Keratinocyte (primary cell): ENCODE measurements at regions not wholly inside any gene's neighbourhood (a gene's known extent, or its start where the extent isn't known, plus 50 kb on each side); places are given as distances from the start of the nearest gene placed in this dataset.

Source experiments
- DNase-seq: peaks from one replicate; pipeline ENCODE4 v3.0.0-alpha.2; 2011; ENCODE audit warnings: low read depth, missing footprints, low spot score
- FAIRE-seq: peaks from 2 replicates; lab custom pipeline; 2011; peaks lifted over from hg19 to GRCh38; lab: Jason Lieb, UNC
- H2AFZ ChIP-seq: 2 replicates; pipeline ENCODE4 v1.6.0; 2012; ENCODE audit warnings: low read length, control low read depth, inconsistent platforms; ENCODE audit not compliant: control insufficient read depth
- H3K27ac ChIP-seq: 2 replicates; pipeline ENCODE4 v1.5.1; 2011; ENCODE audit warnings: low read length; ENCODE audit not compliant: control insufficient read depth, insufficient read depth
- H3K27me3 ChIP-seq: 3 replicates; pipeline ENCODE4 v1.6.0; 2011; ENCODE audit warnings: low read length; ENCODE audit not compliant: control insufficient read depth, insufficient read depth; ENCODE audit errors: extremely low read depth
- H3K36me3 ChIP-seq, 2 experiments: 2 replicates in 1 of 2; 3 replicates in 1 of 2; pipeline ENCODE4 v1.5.1; 2011; ENCODE audit warnings: low read length in 2 of 2, mild to moderate bottlenecking in 1 of 2; ENCODE audit not compliant: control insufficient read depth in 2 of 2, insufficient read depth in 2 of 2; ENCODE audit errors: extremely low read depth in 1 of 2
- H3K4me1 ChIP-seq: 3 replicates; pipeline ENCODE4 v1.5.1; 2011; ENCODE audit warnings: low read length; ENCODE audit not compliant: control insufficient read depth, insufficient read depth; ENCODE audit errors: extremely low read depth
- H3K4me2 ChIP-seq: 3 replicates; pipeline ENCODE4 v1.6.0; 2011; ENCODE audit warnings: low read depth, low read length; ENCODE audit not compliant: control insufficient read depth, insufficient read depth; ENCODE audit errors: extremely low read depth
- H3K4me3 ChIP-seq, 3 experiments: fragments of 200-600 bp in 1 of 3; sonication (generic) in 1 of 3; 2 replicates in 2 of 3; 3 replicates in 1 of 3; pipeline ENCODE4 v1.5.1; 2011 to 2016; ENCODE audit warnings: low read length in 3 of 3, mild to moderate bottlenecking in 3 of 3, control low read depth in 2 of 3, inconsistent platforms in 1 of 3, low read depth in 1 of 3, mixed read lengths in 1 of 3, mixed run types in 1 of 3, moderate library complexity in 1 of 3; ENCODE audit not compliant: control insufficient read depth in 2 of 3, insufficient read depth in 2 of 3; ENCODE audit errors: extremely low read depth in 1 of 3
- H3K79me2 ChIP-seq: 2 replicates; pipeline ENCODE4 v1.6.0; 2012; ENCODE audit warnings: low read length; ENCODE audit not compliant: control insufficient read depth, insufficient read depth
- H3K9ac ChIP-seq: 3 replicates; pipeline ENCODE4 v1.6.0; 2011; ENCODE audit warnings: low read length; ENCODE audit not compliant: control insufficient read depth, insufficient read depth; ENCODE audit errors: extremely low read depth
- H3K9me1 ChIP-seq: 3 replicates; pipeline ENCODE4 v1.6.0; 2011; ENCODE audit warnings: low read length; ENCODE audit not compliant: control insufficient read depth, insufficient read depth; ENCODE audit errors: extremely low read depth
- H3K9me3 ChIP-seq: 2 replicates; pipeline ENCODE4 v1.5.1; 2012; ENCODE audit warnings: low read depth, low read length; ENCODE audit not compliant: control insufficient read depth
- H4K20me1 ChIP-seq: 3 replicates; pipeline ENCODE4 v1.6.0; 2011; ENCODE audit warnings: low read length; ENCODE audit not compliant: control insufficient read depth, insufficient read depth; ENCODE audit errors: extremely low read depth
- EZH2 ChIP-seq: IDR thresholded peaks from one replicate; pipeline ENCODE4 v1.6.1; 2012; ENCODE audit warnings: inconsistent platforms, mild to moderate bottlenecking, low read length, moderate library complexity
- dilution Hi-C: fragments of 300-500 bp; cut with MboI; formaldehyde crosslinking; loops from one replicate; pipeline ENCODE4 v1.7.0; 2020; ENCODE audit warnings: low sequenced_read_pairs; ENCODE audit not compliant: extremely low pct_ligation_motif_present
- TF ChIP-seq, protein P1 (sequence below), 3 experiments: IDR thresholded peaks in 1 of 3; conservative IDR thresholded peaks in 1 of 3; optimal IDR thresholded peaks in 1 of 3; 2 replicates in 2 of 3; 3 replicates in 1 of 3; pipeline versions ENCODE3 to v1.5.1; 2011; ENCODE audit warnings: low read length in 3 of 3, mild to moderate bottlenecking in 3 of 3, moderate library complexity in 2 of 3, control low read depth in 1 of 3, inconsistent platforms in 1 of 3; ENCODE audit not compliant: insufficient read depth in 2 of 3; ENCODE audit errors: extremely low read depth in 1 of 3

DNA sequence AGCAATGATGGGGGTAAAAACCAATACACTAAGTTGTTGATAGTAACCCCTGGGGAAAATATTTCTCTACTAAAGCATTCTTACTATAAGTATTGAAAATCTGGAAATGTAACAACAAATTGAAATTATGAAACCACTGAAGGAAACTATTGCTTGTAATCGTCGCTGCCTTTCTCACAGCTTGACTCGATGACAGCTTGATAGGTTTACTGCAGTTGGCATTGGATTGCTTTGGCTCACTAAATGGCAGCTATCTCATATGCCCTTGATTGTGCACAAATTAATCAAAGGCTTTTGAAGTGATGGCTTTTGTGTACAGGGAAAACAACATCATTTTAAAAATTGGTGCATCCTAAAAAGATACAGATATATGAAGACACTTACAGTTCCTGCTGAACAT is 419.6 kb upstream of the TENM3 start:
- Histone ChIP-seq H4K20me1 (no peaks in the 10 kb centered on the region), H3K27ac (no peak overlapping the region), H3K4me1 (peaks cover 3% of the 10 kb centered on the region), H3K9me1 (no peaks in the 10 kb centered on the region), H3K4me2 (no peak overlapping the region), H3K36me3 (no peaks in the 10 kb centered on the region), H3K9me3 (no peaks in the 10 kb centered on the region), H2AFZ (no peak overlapping the region), H3K4me3 (no peak overlapping the region), H3K79me2 (no peaks in the 10 kb centered on the region), H3K9ac (no peak overlapping the region), H3K27me3 (no peaks in the 10 kb centered on the region)
- no peak for TF ChIP-seq EZH2
- TF ChIP-seq, protein P1, sequence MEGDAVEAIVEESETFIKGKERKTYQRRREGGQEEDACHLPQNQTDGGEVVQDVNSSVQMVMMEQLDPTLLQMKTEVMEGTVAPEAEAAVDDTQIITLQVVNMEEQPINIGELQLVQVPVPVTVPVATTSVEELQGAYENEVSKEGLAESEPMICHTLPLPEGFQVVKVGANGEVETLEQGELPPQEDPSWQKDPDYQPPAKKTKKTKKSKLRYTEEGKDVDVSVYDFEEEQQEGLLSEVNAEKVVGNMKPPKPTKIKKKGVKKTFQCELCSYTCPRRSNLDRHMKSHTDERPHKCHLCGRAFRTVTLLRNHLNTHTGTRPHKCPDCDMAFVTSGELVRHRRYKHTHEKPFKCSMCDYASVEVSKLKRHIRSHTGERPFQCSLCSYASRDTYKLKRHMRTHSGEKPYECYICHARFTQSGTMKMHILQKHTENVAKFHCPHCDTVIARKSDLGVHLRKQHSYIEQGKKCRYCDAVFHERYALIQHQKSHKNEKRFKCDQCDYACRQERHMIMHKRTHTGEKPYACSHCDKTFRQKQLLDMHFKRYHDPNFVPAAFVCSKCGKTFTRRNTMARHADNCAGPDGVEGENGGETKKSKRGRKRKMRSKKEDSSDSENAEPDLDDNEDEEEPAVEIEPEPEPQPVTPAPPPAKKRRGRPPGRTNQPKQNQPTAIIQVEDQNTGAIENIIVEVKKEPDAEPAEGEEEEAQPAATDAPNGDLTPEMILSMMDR (optimal IDR thresholded peaks at IDR 0.05 in 1 of 3, IDR thresholded peaks at IDR 0.05 in 1 of 3, conservative IDR thresholded peaks at IDR 0.05 in 1 of 3; ENCODE audit: extremely low read depth in 1 of 3, insufficient read depth in 2 of 3, low read length in 3 of 3) = no peak
- dilution Hi-C loops = no loop called here
- DNase-seq (no peak), FAIRE-seq (no peak)

DNA sequence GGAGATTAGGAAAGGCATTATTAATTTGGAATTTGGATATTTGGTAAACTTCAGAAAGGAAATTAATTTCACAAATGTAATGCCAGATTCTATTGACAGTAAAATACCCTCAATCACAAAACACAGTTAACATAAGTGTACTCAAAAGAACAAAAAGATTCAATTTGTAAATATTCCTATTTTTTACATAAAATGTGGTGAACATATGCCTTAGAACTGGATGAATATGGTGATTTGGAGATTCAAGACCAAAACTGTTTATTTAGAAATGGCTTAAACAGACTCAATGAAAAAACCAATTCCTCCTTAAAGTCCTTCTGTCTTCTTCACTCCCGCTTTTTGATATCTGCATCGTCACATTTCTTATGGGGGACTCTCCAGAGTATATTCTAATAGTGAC is 417.6 kb upstream of the TENM3 start:
- H3K9me3 ChIP-seq = no peaks in the 10 kb centered on the region
- no peak overlapping the region for H3K4me3 ChIP-seq
- no peaks in the 10 kb centered on the region for H3K27me3 ChIP-seq
- no peaks in the 10 kb centered on the region for H3K9me1 ChIP-seq
- H3K4me1 ChIP-seq = peaks cover 3% of the 10 kb centered on the region
- no peaks in the 10 kb centered on the region for H4K20me1 ChIP-seq
- DNase-seq (no peak), FAIRE-seq (no peak)
- no peak overlapping the region for H2AFZ ChIP-seq
- no peak overlapping the region for H3K9ac ChIP-seq
- no peak overlapping the region for H3K27ac ChIP-seq
- dilution Hi-C loops = no loop called here
- no peak overlapping the region for H3K4me2 ChIP-seq
- H3K36me3 ChIP-seq = no peaks in the 10 kb centered on the region
- no peaks in the 10 kb centered on the region for H3K79me2 ChIP-seq
- TF ChIP-seq, protein P1 (optimal IDR thresholded peaks at IDR 0.05 in 1 of 3, IDR thresholded peaks at IDR 0.05 in 1 of 3, conservative IDR thresholded peaks at IDR 0.05 in 1 of 3; ENCODE audit: extremely low read depth in 1 of 3, insufficient read depth in 2 of 3, low read length in 3 of 3) = no peak
- TF ChIP-seq EZH2 = no peak
